Cardiac fibroblast (primary cell): ENCODE measurements at regions not wholly inside any gene's neighbourhood (a gene's known extent, or its start where the extent isn't known, plus 50 kb on each side); places are given as distances from the start of the nearest gene placed in this dataset.

ENCODE experiments used
- DNase-seq, 2 donors: peaks; one replicate each; pipeline versions ENCODE4 v3.0.0 to v3.0.0-alpha.2; 2010; ENCODE audit warnings: low read depth in 2 of 2
- H3K4me3 ChIP-seq, 2 donors: replicated peaks in 1 of 2; 1 replicate in 1 of 2; 2 replicates in 1 of 2; pipeline ENCODE4 v1.5.1; 2011; ENCODE audit warnings: low read depth in 2 of 2, low read length in 2 of 2, mild to moderate bottlenecking in 2 of 2, moderate library complexity in 1 of 2
- TF ChIP-seq, protein P1 (sequence below): IDR thresholded peaks from one replicate; pipeline ENCODE4 v1.5.1; 2011; ENCODE audit warnings: low read depth, mild to moderate bottlenecking, low read length, inconsistent platforms

DNA sequence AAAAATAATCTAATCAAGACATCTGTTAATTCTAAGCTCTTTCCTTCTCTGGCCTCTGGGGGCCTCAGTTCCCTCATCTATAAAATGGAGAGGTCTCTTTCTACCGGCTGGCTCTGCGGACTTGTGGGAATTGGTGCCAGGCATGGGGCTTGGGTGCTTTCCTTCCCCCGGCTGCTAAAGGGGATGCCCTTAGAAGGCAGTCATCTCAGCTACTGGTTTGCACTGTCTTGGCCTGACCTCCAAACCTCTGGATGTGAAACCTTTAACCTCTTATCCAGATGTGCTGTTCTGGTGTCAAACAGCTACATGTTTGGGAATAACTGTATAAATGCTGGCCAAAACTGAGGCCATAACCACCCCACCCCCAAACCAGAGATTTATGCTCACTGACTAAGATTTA, 320.0 kb downstream of the RPS24 start:
- TF ChIP-seq, protein P1, sequence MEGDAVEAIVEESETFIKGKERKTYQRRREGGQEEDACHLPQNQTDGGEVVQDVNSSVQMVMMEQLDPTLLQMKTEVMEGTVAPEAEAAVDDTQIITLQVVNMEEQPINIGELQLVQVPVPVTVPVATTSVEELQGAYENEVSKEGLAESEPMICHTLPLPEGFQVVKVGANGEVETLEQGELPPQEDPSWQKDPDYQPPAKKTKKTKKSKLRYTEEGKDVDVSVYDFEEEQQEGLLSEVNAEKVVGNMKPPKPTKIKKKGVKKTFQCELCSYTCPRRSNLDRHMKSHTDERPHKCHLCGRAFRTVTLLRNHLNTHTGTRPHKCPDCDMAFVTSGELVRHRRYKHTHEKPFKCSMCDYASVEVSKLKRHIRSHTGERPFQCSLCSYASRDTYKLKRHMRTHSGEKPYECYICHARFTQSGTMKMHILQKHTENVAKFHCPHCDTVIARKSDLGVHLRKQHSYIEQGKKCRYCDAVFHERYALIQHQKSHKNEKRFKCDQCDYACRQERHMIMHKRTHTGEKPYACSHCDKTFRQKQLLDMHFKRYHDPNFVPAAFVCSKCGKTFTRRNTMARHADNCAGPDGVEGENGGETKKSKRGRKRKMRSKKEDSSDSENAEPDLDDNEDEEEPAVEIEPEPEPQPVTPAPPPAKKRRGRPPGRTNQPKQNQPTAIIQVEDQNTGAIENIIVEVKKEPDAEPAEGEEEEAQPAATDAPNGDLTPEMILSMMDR = no peak
- DNase-seq = no peak
- no peak overlapping the region for H3K4me3 ChIP-seq

DNA sequence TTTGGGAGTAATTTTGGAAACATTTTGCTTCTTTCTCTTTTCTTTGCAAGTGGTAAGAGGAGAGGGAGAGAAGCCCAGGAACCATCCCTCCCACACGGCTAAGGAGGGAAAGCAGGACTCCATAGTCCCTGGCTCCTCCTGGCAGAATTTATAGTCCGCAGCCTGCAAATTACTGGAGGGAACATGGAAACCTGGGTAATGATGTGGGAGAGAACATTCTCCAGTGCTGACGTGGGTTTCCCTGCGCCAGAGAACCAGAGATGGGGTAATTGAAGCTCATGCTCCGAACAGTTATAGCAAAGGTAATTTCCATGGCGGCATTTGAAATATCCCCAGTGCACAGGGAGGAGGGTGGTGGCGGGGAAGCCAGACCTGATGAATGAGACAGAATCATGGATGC, 320.4 kb downstream of the RPS24 start:
- no peak overlapping the region for H3K4me3 ChIP-seq
- no peak for DNase-seq
- TF ChIP-seq, protein P1 = no peak

DNA sequence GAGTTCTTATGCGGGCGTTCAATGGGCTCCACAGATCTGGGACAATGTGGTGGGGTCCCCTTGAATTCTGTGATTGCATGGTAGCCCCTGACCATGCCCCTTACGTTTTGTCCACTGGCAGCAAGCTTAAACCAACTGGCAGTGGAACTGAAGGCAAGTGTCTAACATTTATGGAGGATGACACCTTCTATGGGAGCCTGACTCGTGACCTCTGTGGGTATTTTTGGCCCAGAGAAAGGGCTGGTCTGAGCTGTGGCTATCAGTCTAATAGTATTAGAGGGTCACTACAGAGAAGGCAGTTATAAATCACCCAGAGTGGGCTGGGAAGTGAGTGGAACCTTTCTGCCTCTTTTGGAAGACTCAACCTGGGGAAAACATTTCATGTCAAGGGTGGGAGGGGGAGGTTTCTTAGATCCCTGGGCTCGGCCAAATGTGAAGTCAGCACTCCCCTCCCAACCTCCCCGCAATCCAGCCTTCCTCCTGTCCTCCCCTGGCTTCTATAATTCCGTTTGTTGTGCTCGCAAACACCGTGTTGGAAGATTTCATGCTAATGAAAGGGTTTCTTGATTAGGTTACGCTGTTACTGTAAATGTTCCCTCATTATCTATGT, 322.7 kb downstream of the RPS24 start:
- TF ChIP-seq, protein P1 = no peak
- H3K4me3 ChIP-seq = no peak overlapping the region
- DNase-seq = no peak

DNA sequence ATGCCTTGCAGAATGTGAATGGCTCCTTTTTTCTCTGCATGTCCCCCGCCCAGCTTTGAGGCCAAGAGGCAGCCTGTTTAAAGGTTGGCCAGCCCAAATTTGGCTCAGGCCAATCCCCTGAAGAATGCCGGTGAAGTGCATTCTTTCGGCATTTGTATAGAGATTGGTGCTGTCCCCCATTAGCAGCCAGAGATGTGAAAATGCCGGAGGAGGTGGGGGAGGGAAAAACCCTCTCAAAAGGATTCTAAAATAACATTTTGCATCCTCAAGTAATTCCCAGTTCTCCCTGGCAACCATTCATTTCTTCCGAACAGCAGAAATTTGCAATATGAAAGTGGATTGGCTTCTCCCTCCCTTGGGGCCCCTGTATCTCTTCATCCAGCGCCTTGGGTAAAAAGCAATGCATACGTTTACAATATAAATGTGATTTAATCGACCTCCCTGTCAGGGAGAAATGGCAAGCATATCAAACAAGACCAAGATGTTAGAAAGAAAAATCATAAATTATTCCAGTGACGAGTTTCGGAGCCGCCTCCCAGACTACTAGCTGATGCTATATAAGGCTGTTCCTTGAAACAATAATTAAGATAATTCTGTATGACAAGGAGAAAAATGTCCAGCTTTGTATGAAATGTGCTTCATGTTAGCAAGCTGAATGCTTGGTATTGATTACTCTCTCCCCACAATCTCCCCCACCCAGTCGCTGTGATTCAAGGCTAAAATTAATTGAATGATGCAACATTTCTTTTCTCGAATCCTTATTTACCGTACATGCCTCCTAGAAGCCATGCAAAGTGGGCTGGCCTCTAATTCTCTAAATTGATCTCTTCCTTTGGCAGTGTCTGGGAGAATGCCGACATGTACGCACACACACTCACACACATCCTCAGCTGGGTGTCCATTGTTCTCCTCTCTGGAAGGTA, 323.7 kb downstream of the RPS24 start:
- TF ChIP-seq, protein P1 = no peak
- peak in 1 of 2 donors; percentile 15 for DNase-seq
- H3K4me3 ChIP-seq = no peak overlapping the region

DNA sequence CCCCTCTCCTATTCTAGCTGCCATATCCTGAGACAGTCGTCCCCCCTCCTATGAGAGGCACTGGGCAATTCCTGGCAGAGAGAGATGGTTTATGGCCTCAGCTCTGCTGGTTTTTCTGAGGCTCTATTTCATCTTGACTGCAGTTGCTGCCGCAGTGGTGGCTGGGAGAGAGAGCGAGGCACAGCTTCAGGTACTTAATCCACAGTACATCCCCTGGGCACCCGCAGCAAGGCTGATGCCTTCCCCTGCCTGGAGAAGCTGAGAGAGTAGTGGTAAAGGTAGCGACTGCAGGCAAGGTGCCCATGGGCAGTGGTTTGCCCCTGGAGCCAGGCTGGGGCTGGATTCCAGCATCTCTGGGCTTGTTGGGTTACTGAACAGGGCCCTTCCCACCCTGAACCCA, 324.7 kb downstream of the RPS24 start:
- no peak overlapping the region for H3K4me3 ChIP-seq
- DNase-seq = no peak
- TF ChIP-seq, protein P1 = no peak

DNA sequence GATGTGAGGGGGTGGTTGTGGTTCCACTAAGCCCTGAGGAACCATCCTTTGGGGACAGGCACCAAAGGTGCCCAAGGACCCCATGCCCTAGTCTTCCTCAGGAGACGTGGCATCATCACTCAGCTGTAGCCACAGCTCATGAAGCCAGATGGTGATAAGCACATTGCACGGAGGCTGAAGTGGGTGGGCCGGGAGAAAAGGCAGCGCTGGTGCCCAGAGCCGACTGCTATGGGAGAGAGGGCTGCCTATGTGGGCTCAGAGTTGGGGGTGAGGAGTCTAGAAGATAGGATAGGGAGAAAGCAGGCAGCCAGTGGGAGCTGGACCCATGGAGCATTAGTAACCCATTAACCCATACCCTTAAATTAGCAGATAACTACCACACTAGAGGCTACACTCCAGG, 325.3 kb downstream of the RPS24 start:
- H3K4me3 ChIP-seq = no peak overlapping the region
- no peak for DNase-seq
- TF ChIP-seq, protein P1 = no peak
